HEK293 (cell line): ENCODE measurements at regions not wholly inside any gene's neighbourhood (a gene's known extent, or its start where the extent isn't known, plus 50 kb on each side); places are given as distances from the start of the nearest gene placed in this dataset.

ENCODE experiments used
- CTCF ChIP-seq: fragments of 450-650 bp; formaldehyde crosslinking; IDR thresholded peaks from 2 replicates; pipeline ENCODE4 v1.5.1; 2016; ENCODE audit warnings: missing biosample characterization, missing genetic modification characterization
- HOXA7 ChIP-seq: sonication (generic); formaldehyde crosslinking; IDR thresholded peaks from 2 replicates; pipeline ENCODE4 v1.8.1; 2022; ENCODE audit warnings: missing genetic modification reagents, borderline replicate concordance
- SP2 ChIP-seq: fragments of 450-650 bp; formaldehyde crosslinking; IDR thresholded peaks from 2 replicates; pipeline ENCODE4 v1.5.1; 2016; ENCODE audit warnings: missing biosample characterization, missing genetic modification characterization
- TCF7L2 ChIP-seq: IDR thresholded peaks from 2 replicates; pipeline ENCODE4 v1.6.1; 2011; ENCODE audit warnings: low read depth, mild to moderate bottlenecking, inconsistent platforms, low read length, moderate library complexity, borderline replicate concordance
- TF ChIP-seq, protein P1 (sequence below): fragments of 450-650 bp; formaldehyde crosslinking; IDR thresholded peaks from 2 replicates; pipeline ENCODE4 v1.5.1; 2016; ENCODE audit warnings: missing biosample characterization, missing genetic modification characterization

DNA sequence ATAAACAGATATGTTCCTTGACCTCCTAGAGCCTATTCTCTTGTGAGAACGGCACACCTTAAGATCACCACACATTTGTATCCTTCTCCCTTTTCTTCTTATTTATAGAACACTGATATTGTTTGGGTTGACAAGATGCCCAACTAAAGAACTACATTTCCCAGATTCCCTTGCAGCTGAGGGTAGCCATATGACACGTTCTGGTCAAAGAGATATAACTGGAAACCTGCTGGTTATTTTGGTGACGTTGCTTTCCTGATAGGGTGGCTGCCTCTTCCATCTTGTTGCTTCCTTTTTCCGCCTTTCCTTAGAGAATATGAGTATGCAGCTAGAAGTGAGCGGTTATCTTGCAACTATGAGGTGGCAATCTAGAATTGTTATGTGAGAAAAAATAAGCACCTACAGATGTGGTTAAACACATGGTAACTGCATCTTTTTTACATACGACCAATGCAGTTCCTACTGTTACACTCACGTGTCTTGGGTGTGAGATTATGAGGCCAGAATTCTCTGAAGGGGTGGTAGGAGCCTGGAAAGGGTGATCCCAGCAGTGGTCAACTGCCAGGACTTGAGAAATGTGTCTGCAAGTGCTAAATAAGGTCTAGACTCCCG is 72.9 kb downstream of the SEC61B start:
- TF ChIP-seq TCF7L2 (no peak), HOXA7 (CRISPR knock-in tag) (no peak), CTCF (tag by site-specific recombination) (no peak), SP2 (no peak)
- TF ChIP-seq, protein P1, sequence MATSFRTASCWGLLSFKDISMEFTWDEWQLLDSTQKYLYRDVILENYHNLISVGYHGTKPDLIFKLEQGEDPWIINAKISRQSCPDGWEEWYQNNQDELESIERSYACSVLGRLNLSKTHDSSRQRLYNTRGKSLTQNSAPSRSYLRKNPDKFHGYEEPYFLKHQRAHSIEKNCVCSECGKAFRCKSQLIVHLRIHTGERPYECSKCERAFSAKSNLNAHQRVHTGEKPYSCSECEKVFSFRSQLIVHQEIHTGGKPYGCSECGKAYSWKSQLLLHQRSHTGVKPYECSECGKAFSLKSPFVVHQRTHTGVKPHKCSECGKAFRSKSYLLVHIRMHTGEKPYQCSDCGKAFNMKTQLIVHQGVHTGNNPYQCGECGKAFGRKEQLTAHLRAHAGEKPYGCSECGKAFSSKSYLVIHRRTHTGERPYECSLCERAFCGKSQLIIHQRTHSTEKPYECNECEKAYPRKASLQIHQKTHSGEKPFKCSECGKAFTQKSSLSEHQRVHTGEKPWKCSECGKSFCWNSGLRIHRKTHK (tag by site-specific recombination), result no peak
